ENCODE measurements at regions not wholly inside any gene's neighbourhood (a gene's known extent, or its start where the extent isn't known, plus 50 kb on each side); places are given as distances from the start of the nearest gene placed in this dataset.

- TF ChIP-seq CTCF (IDR thresholded peaks at IDR 0.05) (no peak), EZH2 (IDR thresholded peaks at IDR 0.05) (no peak)
Observed at GRCh38 chr20:43789593-43789992, 62.8 kb upstream of the GTSF1L start.

Measured in neural progenitor cell (in vitro differentiated cells).